ENCODE measurements at regions not wholly inside any gene's neighbourhood (a gene's known extent, or its start where the extent isn't known, plus 50 kb on each side); places are given as distances from the start of the nearest gene placed in this dataset.

- Histone ChIP-seq H3K36me3 (replicated peaks in 1 of 2) (no peaks in the 10 kb centered on the region), H3K27ac (no peak overlapping the region), H3K4me3 (no peak overlapping the region), H3K9me3 (replicated peaks in 1 of 3) (no peaks in the 10 kb centered on the region), H3K27me3 (no peaks in the 10 kb centered on the region), H3K4me1 (replicated peaks in 1 of 2) (peaks cover 0 to 9% of the 10 kb centered on the region in 2 donors)
- TF ChIP-seq CTCF (IDR thresholded peaks at IDR 0.05) (peak; percentile 70 to 97 (median 90)), POLR2A (IDR thresholded peaks at IDR 0.05) (no peak)
- WGBS, 4 donors: 25 to 29% (median 28%) methylated on average over 9 of the region's 9 CpGs
- intact Hi-C loops (cut with DNase I): no loop called here
- peak; percentile 60 to 91 (median 73) for DNase-seq
Measured at GRCh38 chr6:56359201-56359899, 112.0 kb upstream of the COL21A1 start.

- WGBS, 4 donors: 62 to 79% (median 70%) methylated on average over 6 of the region's 6 CpGs
Measured at GRCh38 chr6:56357616-56358373, 110.4 kb upstream of the COL21A1 start.

GRCh38 chr6:56356426-56356825, 109.0 kb upstream of the COL21A1 start:
- peaks cover 0 to 7% of the 10 kb centered on the region in 2 donors for H3K4me1 ChIP-seq (replicated peaks in 1 of 2)
- TF ChIP-seq CTCF (IDR thresholded peaks at IDR 0.05): no peak
- no peak for TF ChIP-seq POLR2A (IDR thresholded peaks at IDR 0.05)
- H3K27ac ChIP-seq: no peak overlapping the region
- H3K27me3 ChIP-seq: no peaks in the 10 kb centered on the region
- intact Hi-C loops (cut with DNase I): no loop called here
- DNase-seq: no peak
- no peak overlapping the region for H3K4me3 ChIP-seq
- 43 to 73% (median 56%) methylated on average over 2 of the region's 2 CpGs for WGBS, 4 donors
- no peaks in the 10 kb centered on the region for H3K9me3 ChIP-seq (replicated peaks in 1 of 3)
- no peaks in the 10 kb centered on the region for H3K36me3 ChIP-seq (replicated peaks in 1 of 2)

More at GRCh38 chr6:56357616-56358373, 110.4 kb upstream of the COL21A1 start:
- Histone ChIP-seq H3K4me1 (replicated peaks in 1 of 2) (peaks cover 0 to 7% of the 10 kb centered on the region in 2 donors), H3K9me3 (replicated peaks in 1 of 3) (no peaks in the 10 kb centered on the region), H3K4me3 (no peak overlapping the region), H3K27ac (no peak overlapping the region), H3K27me3 (no peaks in the 10 kb centered on the region), H3K36me3 (replicated peaks in 1 of 2) (no peaks in the 10 kb centered on the region)
- DNase-seq: no peak
- TF ChIP-seq CTCF (IDR thresholded peaks at IDR 0.05): no peak
- TF ChIP-seq POLR2A (IDR thresholded peaks at IDR 0.05): no peak
- intact Hi-C loops (cut with DNase I): no loop called here

GRCh38 chr6:56353860-56354259, 106.5 kb upstream of the COL21A1 start:
- TF ChIP-seq POLR2A (IDR thresholded peaks at IDR 0.05) (no peak), CTCF (IDR thresholded peaks at IDR 0.05) (no peak)
- DNase-seq: no peak
- Histone ChIP-seq H3K9me3 (replicated peaks in 1 of 3) (no peaks in the 10 kb centered on the region), H3K27me3 (no peaks in the 10 kb centered on the region), H3K4me3 (no peak overlapping the region), H3K36me3 (replicated peaks in 1 of 2) (no peaks in the 10 kb centered on the region), H3K4me1 (replicated peaks in 1 of 2) (peaks cover 0 to 12% of the 10 kb centered on the region in 2 donors), H3K27ac (no peak overlapping the region)
- intact Hi-C loops (cut with DNase I): no loop called here

All from adrenal gland (tissue), 9 donors.